ENCODE measurements at regions not wholly inside any gene's neighbourhood (a gene's known extent, or its start where the extent isn't known, plus 50 kb on each side); places are given as distances from the start of the nearest gene placed in this dataset.

DNA sequence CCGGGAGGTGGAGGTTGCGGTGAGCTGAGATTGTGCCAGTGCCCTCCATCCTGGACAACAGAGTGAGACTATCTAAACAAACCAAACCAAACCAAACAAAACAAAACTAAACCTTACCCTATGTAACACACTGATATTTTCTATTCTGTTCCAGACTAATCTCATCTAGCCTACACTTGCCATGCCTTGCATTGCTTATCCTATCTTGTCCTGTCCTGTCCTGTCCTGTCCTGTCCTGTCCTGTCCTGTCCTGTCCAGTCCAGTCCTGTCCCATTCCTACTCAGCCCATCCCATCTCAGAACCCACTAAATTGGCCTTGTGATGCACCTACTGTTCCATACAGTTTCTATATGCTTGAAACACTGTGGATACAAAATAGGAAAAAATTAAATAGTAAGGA is 64.7 kb upstream of the HDAC9 start:
- TF ChIP-seq POLR2A (IDR thresholded peaks at IDR 0.05; ENCODE audit: low read length) = no peak
- no peak for TF ChIP-seq GATA1 (IDR thresholded peaks at IDR 0.05; ENCODE audit: low read depth, low read length)
- no peak for DNase-seq

GRCh38 chr7:18434171-18434570 is 61.4 kb upstream of the HDAC9 start:
- DNase-seq = no peak
- TF ChIP-seq POLR2A (IDR thresholded peaks at IDR 0.05; ENCODE audit: low read length) (no peak), GATA1 (IDR thresholded peaks at IDR 0.05; ENCODE audit: low read depth, low read length) (no peak)

- TF ChIP-seq POLR2A (IDR thresholded peaks at IDR 0.05; ENCODE audit: low read length) = no peak
- no peak for DNase-seq
These were observed 58.4 kb upstream of the HDAC9 start for GRCh38 chr7:18437101-18437500.

- no peak for DNase-seq
- no peak for TF ChIP-seq GATA1 (IDR thresholded peaks at IDR 0.05; ENCODE audit: low read depth, low read length)
- TF ChIP-seq POLR2A (IDR thresholded peaks at IDR 0.05; ENCODE audit: low read length) = no peak
These were observed 54.6 kb upstream of the HDAC9 start for GRCh38 chr7:18440934-18441333.

GRCh38 chr7:18444826-18445225 is 50.7 kb upstream of the HDAC9 start:
- TF ChIP-seq POLR2A (IDR thresholded peaks at IDR 0.05; ENCODE audit: low read length) (no peak), GATA1 (IDR thresholded peaks at IDR 0.05; ENCODE audit: low read depth, low read length) (no peak)
- DNase-seq = no peak

DNA sequence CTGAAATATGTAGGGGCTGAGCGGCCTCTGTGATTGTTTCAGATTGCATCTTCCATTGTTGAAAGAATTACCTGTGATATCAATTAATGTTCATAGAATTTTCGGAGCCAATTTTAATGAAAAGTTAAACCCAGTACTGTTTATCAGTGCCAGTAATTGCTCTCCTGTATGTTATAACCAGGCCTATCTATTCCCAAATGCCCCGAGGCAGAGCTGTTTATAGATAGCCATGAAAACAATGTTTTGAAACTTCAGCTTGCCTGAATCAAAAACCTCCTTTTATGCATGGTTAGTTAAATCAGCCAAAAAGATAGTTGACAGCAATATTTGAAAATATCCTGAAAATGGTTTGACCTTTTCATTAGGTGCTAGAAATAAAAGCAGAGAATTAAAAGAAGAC is 50.1 kb upstream of the HDAC9 start:
- DNase-seq = no peak
- no peak for TF ChIP-seq POLR2A (IDR thresholded peaks at IDR 0.05; ENCODE audit: low read length)
- no peak for TF ChIP-seq GATA1 (IDR thresholded peaks at IDR 0.05; ENCODE audit: low read depth, low read length)

Data from erythroblast (primary cell).